ENCODE measurements at regions not wholly inside any gene's neighbourhood (a gene's known extent, or its start where the extent isn't known, plus 50 kb on each side); places are given as distances from the start of the nearest gene placed in this dataset.
"Not testable (repeated sequence)": the region's sequence is repeated elsewhere in the genome, so short reads cannot be mapped to it uniquely, and the experiment has no call there.

DNA sequence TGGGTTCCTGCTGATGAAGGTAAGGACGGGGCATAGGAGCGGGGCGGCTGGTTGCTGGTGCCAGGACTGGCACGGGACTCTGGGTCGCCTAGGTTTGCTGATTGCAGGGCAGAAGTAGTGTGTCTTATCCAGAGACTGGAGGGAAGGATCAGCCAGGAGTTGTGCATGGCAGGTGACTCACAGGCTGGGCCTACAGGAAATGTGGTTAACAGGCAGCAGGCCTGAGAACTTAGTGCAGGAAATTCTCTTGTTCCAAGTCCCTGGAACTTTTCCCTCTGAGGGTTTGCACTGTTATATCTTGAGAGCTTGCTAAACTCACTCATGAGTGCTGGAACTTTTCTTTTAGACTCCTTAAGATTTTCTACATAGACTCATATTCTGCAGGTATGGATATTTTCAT, 95.1 kb downstream of the ANXA2R start:
- no peak for DNase-seq (ENCODE audit: low read depth, low spot score)
- Histone ChIP-seq H3K36me3 (ENCODE audit: insufficient read depth, insufficient read length, low read length) (no peaks in the 10 kb centered on the region), H3K9ac (ENCODE audit: insufficient read length, low read depth) (no peak overlapping the region), H3K4me3 (ENCODE audit: insufficient read length, low read depth) (no peak overlapping the region), H3K9me3 (ENCODE audit: insufficient read depth, low read length) (peaks cover 5% of the 10 kb centered on the region; the same call in 1 of the 2 replicates), H3K4me1 (ENCODE audit: insufficient read depth, insufficient read length) (no peaks in the 10 kb centered on the region), H3K27me3 (ENCODE audit: insufficient read depth, insufficient read length) (no peaks in the 10 kb centered on the region)
- TF ChIP-seq YY1 (IDR thresholded peaks at IDR 0.05; ENCODE audit: insufficient read depth, insufficient read length) = no peak
- TF ChIP-seq SUZ12 (IDR thresholded peaks at IDR 0.05; ENCODE audit: extremely low read depth, insufficient read depth, insufficient read length) = no peak
- TF ChIP-seq ZNF274 (IDR thresholded peaks at IDR 0.05; ENCODE audit: low read depth, low read length) = no peak

DNA sequence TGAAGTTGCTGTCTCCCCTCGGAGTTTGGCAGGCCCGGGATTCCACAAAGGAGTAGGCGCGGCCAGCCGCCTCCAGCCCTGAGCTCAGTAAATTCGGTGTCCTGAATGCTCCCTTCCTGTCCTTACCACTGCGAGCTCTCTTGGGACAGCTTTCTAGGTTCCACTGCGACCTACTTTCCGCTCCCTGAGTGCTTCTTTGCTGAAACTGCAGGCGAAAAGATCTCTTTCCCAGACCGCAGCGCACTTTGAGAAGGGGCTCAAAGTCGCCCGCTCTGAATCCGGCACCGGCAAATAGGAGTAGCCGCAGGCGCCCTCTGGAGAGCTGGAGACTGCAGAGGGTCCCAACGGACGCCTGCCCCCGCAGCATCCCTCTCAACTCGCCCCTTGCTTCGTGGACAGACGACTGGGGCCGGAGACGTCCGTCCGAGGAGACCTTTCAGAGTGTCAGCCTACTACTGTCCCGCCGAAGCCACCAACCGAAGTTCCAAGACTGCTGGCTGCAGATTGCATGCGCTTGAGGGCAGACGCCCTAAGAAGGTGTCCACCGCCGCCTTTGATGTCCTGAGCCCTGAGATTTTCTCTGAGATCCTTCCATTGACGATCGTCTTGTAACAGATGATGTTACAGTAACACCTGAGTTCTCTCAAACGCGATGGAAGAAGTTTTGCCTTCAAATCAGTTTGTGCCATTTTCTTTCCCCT, 96.0 kb downstream of the ANXA2R start:
- no peak for DNase-seq (ENCODE audit: low read depth, low spot score)
- TF ChIP-seq ZNF274 (IDR thresholded peaks at IDR 0.05; ENCODE audit: low read depth, low read length) = no peak
- no peaks in the 10 kb centered on the region for H3K36me3 ChIP-seq (ENCODE audit: insufficient read depth, insufficient read length, low read length)
- H3K27me3 ChIP-seq (ENCODE audit: insufficient read depth, insufficient read length) = no peaks in the 10 kb centered on the region
- no peak overlapping the region for H3K9ac ChIP-seq (ENCODE audit: insufficient read length, low read depth)
- no peaks in the 10 kb centered on the region for H3K9me3 ChIP-seq (ENCODE audit: insufficient read depth, low read length)
- H3K4me1 ChIP-seq (ENCODE audit: insufficient read depth, insufficient read length) = no peaks in the 10 kb centered on the region
- no peak overlapping the region for H3K4me3 ChIP-seq (ENCODE audit: insufficient read length, low read depth)

DNA sequence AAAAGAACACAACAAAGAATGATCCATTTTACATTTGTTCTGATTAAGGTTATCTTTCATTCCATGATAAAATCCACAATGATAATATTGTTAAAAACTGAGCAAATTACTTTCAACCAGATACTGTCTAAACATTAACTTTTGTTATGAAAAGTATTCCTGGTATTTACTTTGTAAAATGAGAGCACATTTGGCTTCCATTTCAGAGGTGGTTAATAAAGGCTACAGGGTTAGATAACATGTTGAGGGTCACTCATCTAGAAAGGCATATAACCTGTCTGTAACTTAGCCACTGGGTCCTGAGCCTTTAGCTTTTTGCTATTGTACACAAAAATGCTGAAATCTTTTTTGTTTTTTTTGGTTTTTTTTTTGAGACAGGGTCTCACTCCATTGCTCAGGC, 99.3 kb downstream of the ANXA2R start:
- Histone ChIP-seq H3K9me3 (ENCODE audit: insufficient read depth, low read length) (no peaks in the 10 kb centered on the region), H3K9ac (ENCODE audit: insufficient read length, low read depth) (no peak overlapping the region), H3K4me3 (ENCODE audit: insufficient read length, low read depth) (no peak overlapping the region), H3K27me3 (ENCODE audit: insufficient read depth, insufficient read length) (no peaks in the 10 kb centered on the region), H3K36me3 (ENCODE audit: insufficient read depth, insufficient read length, low read length) (no peaks in the 10 kb centered on the region), H3K4me1 (ENCODE audit: insufficient read depth, insufficient read length) (no peaks in the 10 kb centered on the region)
- TF ChIP-seq ZNF274 (IDR thresholded peaks at IDR 0.05; ENCODE audit: low read depth, low read length) (no peak), SUZ12 (IDR thresholded peaks at IDR 0.05; ENCODE audit: extremely low read depth, insufficient read depth, insufficient read length) (no peak), YY1 (IDR thresholded peaks at IDR 0.05; ENCODE audit: insufficient read depth, insufficient read length) (no peak)
- DNase-seq (ENCODE audit: low read depth, low spot score) = no peak

- DNase-seq (ENCODE audit: low read depth, low spot score); H3K4me3 ChIP-seq (ENCODE audit: insufficient read length, low read depth); H3K4me1 ChIP-seq (ENCODE audit: insufficient read depth, insufficient read length); H3K36me3 ChIP-seq (ENCODE audit: insufficient read depth, insufficient read length, low read length); H3K27me3 ChIP-seq (ENCODE audit: insufficient read depth, insufficient read length); H3K9ac ChIP-seq (ENCODE audit: insufficient read length, low read depth): not testable (repeated sequence)
- peaks cover 18% of the 10 kb centered on the region for H3K9me3 ChIP-seq (ENCODE audit: insufficient read depth, low read length)
These were observed 108.1 kb downstream of the ANXA2R start for GRCh38 chr5:42932011-42932410.

DNA sequence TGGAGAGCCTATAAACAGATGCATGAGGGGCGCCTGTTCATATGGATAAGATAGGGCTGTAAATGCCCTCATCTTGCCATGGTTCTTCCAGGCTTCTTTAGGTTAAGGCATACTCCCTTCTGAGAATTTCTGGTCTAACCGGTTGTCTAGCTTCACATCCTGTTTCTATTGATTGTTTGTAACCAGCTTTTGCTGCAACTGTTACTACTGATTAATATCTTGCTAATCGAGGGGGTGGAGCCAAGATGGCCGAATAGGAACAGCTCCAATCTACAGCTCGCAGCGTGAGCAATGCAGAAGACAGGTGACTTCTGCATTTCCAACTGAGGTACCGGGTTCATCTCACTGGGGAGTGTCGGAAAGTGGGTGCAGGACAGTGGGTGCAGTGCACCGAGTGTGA, 108.7 kb downstream of the ANXA2R start:
- peaks cover 18% of the 10 kb centered on the region for H3K9me3 ChIP-seq (ENCODE audit: insufficient read depth, low read length)
- H3K4me1 ChIP-seq (ENCODE audit: insufficient read depth, insufficient read length); DNase-seq (ENCODE audit: low read depth, low spot score); H3K4me3 ChIP-seq (ENCODE audit: insufficient read length, low read depth); H3K36me3 ChIP-seq (ENCODE audit: insufficient read depth, insufficient read length, low read length); H3K9ac ChIP-seq (ENCODE audit: insufficient read length, low read depth); H3K27me3 ChIP-seq (ENCODE audit: insufficient read depth, insufficient read length): not testable (repeated sequence)

DNA sequence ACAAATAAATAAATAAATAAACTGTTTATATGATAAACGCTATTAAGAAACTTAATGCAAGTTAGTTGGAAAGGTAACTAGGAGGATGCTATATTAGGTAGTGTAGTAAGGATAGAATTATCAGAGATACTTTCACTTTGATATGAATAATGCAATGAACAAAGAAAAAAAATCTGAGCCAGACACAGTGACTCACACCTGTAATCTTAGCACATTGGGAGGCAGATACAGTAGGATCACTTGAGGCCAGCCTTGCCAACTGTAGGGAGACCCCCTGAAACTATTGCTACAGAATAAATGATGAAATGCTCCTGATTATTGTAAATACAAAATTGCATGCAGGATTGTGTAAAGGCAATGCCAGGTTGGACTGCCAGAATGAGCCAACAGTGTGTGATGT, 109.2 kb downstream of the ANXA2R start:
- H3K36me3 ChIP-seq (ENCODE audit: insufficient read depth, insufficient read length, low read length) = no peaks in the 10 kb centered on the region
- no peaks in the 10 kb centered on the region for H3K4me1 ChIP-seq (ENCODE audit: insufficient read depth, insufficient read length)
- TF ChIP-seq YY1 (IDR thresholded peaks at IDR 0.05; ENCODE audit: insufficient read depth, insufficient read length) (no peak), SUZ12 (IDR thresholded peaks at IDR 0.05; ENCODE audit: extremely low read depth, insufficient read depth, insufficient read length) (no peak), ZNF274 (IDR thresholded peaks at IDR 0.05; ENCODE audit: low read depth, low read length) (no peak)
- peaks cover 18% of the 10 kb centered on the region for H3K9me3 ChIP-seq (ENCODE audit: insufficient read depth, low read length)
- no peak for DNase-seq (ENCODE audit: low read depth, low spot score)
- H3K4me3 ChIP-seq (ENCODE audit: insufficient read length, low read depth) = no peak overlapping the region
- H3K27me3 ChIP-seq (ENCODE audit: insufficient read depth, insufficient read length) = no peaks in the 10 kb centered on the region
- no peak overlapping the region for H3K9ac ChIP-seq (ENCODE audit: insufficient read length, low read depth)

DNA sequence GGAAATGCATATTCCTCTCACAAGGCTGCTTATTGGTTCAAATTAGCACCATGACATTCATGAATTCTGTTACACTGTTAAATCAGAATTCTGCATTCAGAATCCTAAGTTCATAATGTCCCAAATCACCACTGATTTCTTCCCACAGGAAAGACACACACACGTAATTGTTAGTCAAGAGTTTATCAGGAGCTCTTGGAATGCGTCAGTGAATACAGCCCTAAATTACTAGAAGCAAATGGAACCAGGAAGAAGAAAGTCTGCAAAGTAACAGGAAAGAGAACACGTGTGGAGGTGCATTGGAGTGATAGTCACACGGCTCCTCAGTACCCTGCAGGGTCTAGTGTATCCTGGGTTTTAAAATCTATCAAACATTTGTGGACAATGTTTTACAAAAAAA, 110.2 kb downstream of the ANXA2R start:
- no peak for TF ChIP-seq ZNF274 (IDR thresholded peaks at IDR 0.05; ENCODE audit: low read depth, low read length)
- TF ChIP-seq YY1 (IDR thresholded peaks at IDR 0.05; ENCODE audit: insufficient read depth, insufficient read length) = no peak
- no peak for TF ChIP-seq SUZ12 (IDR thresholded peaks at IDR 0.05; ENCODE audit: extremely low read depth, insufficient read depth, insufficient read length)
- H3K9me3 ChIP-seq (ENCODE audit: insufficient read depth, low read length) = peaks cover 18% of the 10 kb centered on the region
- no peaks in the 10 kb centered on the region for H3K27me3 ChIP-seq (ENCODE audit: insufficient read depth, insufficient read length)
- H3K9ac ChIP-seq (ENCODE audit: insufficient read length, low read depth) = no peak overlapping the region
- H3K4me3 ChIP-seq (ENCODE audit: insufficient read length, low read depth) = no peak overlapping the region
- no peak for DNase-seq (ENCODE audit: low read depth, low spot score)
- no peaks in the 10 kb centered on the region for H3K36me3 ChIP-seq (ENCODE audit: insufficient read depth, insufficient read length, low read length)
- H3K4me1 ChIP-seq (ENCODE audit: insufficient read depth, insufficient read length) = no peaks in the 10 kb centered on the region

DNA sequence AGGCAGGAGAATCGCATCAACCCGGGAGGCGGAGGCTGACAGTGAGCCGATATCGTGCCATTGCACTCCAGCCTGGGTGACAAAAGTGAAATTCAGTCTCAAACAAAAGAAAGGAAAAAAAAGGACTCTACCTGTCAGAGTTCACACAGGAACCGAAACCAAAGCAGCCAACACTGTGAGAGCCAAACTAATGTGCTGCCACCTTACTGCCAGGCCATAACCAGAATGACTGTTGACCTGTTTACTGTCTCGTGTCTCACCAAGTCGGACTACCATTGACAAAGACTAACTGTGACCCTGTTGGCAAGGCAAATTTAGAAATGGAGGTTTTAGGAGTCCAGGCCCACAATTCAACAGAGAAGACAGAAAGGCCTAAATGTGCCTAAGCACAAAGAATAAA, 112.4 kb downstream of the ANXA2R start:
- no peak for DNase-seq (ENCODE audit: low read depth, low spot score)
- Histone ChIP-seq H3K4me3 (ENCODE audit: insufficient read length, low read depth) (no peak overlapping the region), H3K36me3 (ENCODE audit: insufficient read depth, insufficient read length, low read length) (no peaks in the 10 kb centered on the region), H3K4me1 (ENCODE audit: insufficient read depth, insufficient read length) (no peaks in the 10 kb centered on the region), H3K9me3 (ENCODE audit: insufficient read depth, low read length) (peaks cover 18% of the 10 kb centered on the region), H3K27me3 (ENCODE audit: insufficient read depth, insufficient read length) (no peaks in the 10 kb centered on the region), H3K9ac (ENCODE audit: insufficient read length, low read depth) (no peak overlapping the region)
- TF ChIP-seq YY1 (IDR thresholded peaks at IDR 0.05; ENCODE audit: insufficient read depth, insufficient read length) (no peak), SUZ12 (IDR thresholded peaks at IDR 0.05; ENCODE audit: extremely low read depth, insufficient read depth, insufficient read length) (no peak), ZNF274 (IDR thresholded peaks at IDR 0.05; ENCODE audit: low read depth, low read length) (no peak)
